Suprapubic skin (tissue), 4 donors: ENCODE measurements at regions not wholly inside any gene's neighbourhood (a gene's known extent, or its start where the extent isn't known, plus 50 kb on each side); places are given as distances from the start of the nearest gene placed in this dataset.

ENCODE experiments used
- CTCF ChIP-seq, 2 donors: fragments of 200-600 bp in 1 of 2; fragments of 450-650 bp in 1 of 2; sonication (generic) in 1 of 2; IDR thresholded peaks; one replicate each; pipeline ENCODE4 v1.5.1; 2016 to 2019; ENCODE audit warnings: antibody characterized with exemption in 2 of 2, mild to moderate bottlenecking in 1 of 2, moderate library complexity in 1 of 2
- EP300 ChIP-seq: sonication (generic); formaldehyde crosslinking; IDR thresholded peaks from one replicate; pipeline ENCODE4 v1.6.1; 2017; ENCODE audit warnings: antibody characterized with exemption
- POLR2A ChIP-seq, 2 donors: fragments of 450-650 bp; IDR thresholded peaks; one replicate each; pipeline ENCODE4 v1.6.1; 2017; ENCODE audit warnings: antibody characterized with exemption in 2 of 2, mild to moderate bottlenecking in 2 of 2, moderate library complexity in 2 of 2
- POLR2AphosphoS5 ChIP-seq, 3 donors: sonication (generic); formaldehyde crosslinking; IDR thresholded peaks; one replicate each; pipeline ENCODE4 v1.6.1; 2017; ENCODE audit warnings: antibody characterized with exemption in 3 of 3

DNA sequence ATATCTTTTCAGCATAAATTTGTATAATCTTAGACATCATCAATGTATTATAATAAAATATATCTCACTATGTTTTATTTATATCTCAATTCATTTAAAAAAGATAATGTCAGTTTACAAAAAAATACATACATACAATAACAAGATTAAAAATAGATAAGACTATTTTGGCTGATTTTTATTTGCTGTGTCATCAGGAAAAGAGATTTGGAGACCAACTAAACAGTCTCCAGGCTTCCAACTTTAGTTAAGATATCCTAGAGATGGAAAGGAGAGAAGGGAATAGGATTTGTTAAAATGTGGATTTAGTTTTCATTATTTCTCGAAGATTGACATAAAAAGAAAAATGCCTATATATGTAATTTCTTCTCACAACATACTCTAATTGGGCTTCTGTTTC lies 433.8 kb upstream of the TOM1L1 start:
- TF ChIP-seq POLR2A (IDR thresholded peaks at IDR 0.05), result no peak
- TF ChIP-seq EP300, result no peak
- no peak for TF ChIP-seq POLR2AphosphoS5 (IDR thresholded peaks at IDR 0.05)
- no peak for TF ChIP-seq CTCF (IDR thresholded peaks at IDR 0.05)
